C4-2B (cell line): ENCODE measurements at regions not wholly inside any gene's neighbourhood (a gene's known extent, or its start where the extent isn't known, plus 50 kb on each side); places are given as distances from the start of the nearest gene placed in this dataset.

Source experiments
- H3K27ac ChIP-seq: fragments of 450-650 bp; 2 replicates; pipeline ENCODE4 v1.5.1; 2017
- ZFX ChIP-seq: fragments of 450-650 bp; IDR thresholded peaks from 2 replicates; pipeline ENCODE4 v1.6.1; 2017
- TF ChIP-seq, protein P1 (sequence below): fragments of 450-650 bp; conservative IDR thresholded peaks from 2 replicates; pipeline ENCODE4 v1.5.1; 2017; ENCODE audit warnings: mild to moderate bottlenecking

DNA sequence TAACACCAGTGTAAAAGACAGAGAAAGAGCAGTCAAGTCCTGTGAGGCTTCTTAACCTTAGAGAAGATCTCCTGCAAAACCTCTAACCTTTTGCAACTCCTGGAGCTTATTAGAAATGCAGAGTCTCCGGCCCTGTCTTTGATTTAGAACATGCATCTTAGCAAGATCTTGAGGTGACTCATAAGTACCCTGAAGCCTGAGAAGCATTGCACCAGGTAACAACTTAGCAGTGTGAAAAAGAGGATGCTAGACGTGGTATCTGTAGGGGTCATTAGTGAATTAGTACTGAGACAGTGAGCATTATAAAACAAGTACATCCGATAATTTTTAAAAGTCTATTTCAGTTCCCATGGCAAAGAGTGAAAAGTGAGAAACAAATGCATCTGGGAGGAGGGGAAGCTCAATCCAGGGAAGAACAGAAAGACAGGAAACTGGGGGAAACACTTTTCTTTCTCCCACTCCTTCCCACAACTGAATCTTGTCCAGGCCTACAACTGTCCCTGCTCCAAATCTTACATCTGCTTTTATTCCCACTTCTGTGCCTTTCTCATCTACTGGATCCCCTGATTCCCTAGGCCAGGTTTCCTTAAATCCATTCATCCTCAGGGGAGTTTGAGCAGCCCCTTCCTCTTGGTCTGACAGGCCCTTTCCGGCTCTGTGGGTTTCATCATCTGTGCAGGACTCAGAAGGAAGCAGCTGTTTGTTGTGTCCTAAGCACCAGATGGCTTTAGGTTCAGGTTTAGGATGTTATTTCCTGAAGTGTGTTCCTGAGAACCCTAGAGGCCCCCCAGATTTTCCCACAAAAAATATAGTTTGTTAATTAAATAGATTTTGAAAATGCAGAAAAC is 128.1 kb upstream of the IL12A start:
- H3K27ac ChIP-seq, result no peak overlapping the region
- TF ChIP-seq, protein P1, sequence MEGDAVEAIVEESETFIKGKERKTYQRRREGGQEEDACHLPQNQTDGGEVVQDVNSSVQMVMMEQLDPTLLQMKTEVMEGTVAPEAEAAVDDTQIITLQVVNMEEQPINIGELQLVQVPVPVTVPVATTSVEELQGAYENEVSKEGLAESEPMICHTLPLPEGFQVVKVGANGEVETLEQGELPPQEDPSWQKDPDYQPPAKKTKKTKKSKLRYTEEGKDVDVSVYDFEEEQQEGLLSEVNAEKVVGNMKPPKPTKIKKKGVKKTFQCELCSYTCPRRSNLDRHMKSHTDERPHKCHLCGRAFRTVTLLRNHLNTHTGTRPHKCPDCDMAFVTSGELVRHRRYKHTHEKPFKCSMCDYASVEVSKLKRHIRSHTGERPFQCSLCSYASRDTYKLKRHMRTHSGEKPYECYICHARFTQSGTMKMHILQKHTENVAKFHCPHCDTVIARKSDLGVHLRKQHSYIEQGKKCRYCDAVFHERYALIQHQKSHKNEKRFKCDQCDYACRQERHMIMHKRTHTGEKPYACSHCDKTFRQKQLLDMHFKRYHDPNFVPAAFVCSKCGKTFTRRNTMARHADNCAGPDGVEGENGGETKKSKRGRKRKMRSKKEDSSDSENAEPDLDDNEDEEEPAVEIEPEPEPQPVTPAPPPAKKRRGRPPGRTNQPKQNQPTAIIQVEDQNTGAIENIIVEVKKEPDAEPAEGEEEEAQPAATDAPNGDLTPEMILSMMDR, result no peak
- TF ChIP-seq ZFX, result no peak

DNA sequence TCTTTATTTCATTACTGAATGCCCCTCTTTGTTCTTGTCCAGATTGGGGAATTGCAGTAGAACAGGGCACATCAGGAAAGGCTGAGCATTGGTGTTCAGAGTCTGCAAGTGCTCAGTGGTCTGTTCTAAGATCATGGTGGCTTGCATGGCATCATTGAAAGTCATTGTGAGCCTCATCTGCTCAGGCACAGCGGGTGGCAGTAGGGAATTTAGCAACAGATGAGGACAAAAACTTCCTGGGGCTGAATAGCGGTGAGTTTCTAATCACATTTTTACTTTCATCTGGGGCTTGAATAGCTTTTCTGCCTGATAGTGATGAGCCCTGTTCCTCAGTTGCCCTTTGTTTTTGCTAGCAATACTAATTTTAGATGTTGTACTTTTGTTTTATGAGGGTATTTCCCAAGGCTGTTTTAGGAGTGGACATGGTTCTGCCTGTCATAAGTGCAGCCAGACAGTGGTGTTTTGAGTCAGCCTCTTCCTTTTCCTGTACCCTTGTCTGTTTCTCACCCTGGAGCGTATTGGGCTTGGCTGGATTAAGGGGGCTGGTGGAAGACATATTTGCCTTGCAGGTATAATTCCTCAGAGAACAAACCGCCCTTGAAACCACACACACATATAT is 127.2 kb upstream of the IL12A start:
- no peak overlapping the region for H3K27ac ChIP-seq
- TF ChIP-seq ZFX, result no peak
- TF ChIP-seq, protein P1, result no peak

DNA sequence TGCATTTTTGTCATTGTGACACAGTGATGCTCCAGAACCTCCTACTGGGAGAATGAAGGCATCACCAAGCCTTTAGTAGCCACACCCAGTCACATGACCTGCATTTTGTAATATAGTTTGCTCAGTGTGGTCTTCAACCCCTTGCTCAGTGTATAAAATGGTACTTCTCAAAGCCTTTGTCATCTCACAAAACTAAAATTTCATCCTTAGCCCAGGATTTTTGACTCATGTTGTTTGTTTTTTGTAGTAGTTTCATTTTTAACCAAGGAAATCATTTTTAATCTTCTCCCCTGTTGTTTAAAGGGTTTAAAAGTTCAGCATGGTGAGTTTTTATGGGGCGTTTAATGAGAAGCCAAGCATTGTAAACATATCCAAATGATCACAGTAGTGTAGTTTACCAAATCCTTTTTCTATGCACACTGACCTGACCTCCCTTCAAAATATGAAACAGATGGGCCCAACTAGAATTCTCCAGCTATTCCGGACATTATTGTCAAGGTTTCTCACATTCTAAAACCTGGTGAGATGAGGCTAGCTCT is 123.5 kb upstream of the IL12A start:
- no peak for TF ChIP-seq ZFX
- TF ChIP-seq, protein P1, result no peak
- H3K27ac ChIP-seq, result no peak overlapping the region

DNA sequence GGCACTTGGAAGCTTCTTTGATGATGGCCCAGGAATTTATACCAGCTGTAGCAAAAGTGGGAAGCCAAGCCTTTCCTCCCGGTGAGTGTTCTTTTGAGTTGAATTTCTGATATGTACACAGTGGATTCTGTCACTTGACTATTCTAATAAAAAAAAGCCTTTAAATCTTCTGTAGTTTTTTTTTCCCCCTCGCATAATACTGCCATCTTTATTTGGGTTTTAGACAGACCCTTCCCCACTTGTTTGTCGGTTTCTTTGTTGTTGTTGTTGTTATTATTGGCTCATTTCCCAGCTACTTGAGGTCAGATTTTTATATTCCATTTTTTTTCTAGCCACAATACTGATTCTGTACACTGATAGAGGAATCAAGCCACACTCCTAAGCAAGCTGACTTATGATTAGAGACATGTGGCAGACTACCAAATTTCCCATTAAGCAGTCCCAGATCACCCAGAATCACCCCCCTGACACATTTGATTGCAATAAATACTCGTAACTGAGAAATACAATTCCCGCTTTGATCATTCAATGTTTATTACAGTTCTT is 122.4 kb upstream of the IL12A start:
- TF ChIP-seq ZFX, result no peak
- TF ChIP-seq, protein P1, result no peak
- H3K27ac ChIP-seq, result no peak overlapping the region

DNA sequence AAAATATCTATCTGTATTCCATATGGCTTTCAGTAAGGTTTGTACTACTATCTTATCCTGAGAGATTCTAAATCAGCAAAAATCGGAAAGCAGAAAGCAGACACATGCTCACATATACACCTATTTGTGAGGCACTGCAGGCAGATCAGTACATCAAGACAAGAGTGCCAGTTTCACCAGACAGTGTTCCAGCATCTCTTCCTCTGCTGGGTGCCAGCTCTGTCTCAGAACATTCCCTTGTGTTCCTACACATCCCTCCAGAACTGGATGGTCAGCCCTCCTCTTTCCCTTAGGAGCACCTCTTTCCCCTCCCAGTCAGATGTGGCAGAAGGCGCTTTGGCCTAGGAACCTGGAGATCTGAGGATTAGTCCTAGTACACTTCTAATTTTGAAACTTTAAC is 121.3 kb upstream of the IL12A start:
- TF ChIP-seq, protein P1, result no peak
- TF ChIP-seq ZFX, result no peak
- H3K27ac ChIP-seq, result no peak overlapping the region

DNA sequence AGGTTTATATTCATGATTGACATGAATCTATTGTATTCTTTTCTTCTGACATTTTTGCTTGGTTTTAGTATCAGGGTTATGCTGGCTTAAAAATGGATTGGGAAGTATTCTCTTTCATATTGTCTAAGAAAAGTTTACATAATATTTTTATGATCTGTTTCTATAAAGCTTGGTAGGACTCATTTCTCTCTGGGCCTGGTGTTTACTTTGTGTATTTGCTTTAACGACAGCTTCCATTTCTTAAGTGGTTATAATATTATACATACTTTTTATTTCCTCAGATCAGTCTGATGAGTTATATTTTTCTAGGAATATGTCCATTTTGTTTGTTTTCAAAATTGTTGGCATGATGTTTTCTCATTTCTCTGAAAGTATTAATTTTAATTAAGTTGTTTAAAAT is 117.9 kb upstream of the IL12A start:
- TF ChIP-seq, protein P1, result no peak
- no peak for TF ChIP-seq ZFX
- H3K27ac ChIP-seq, result no peak overlapping the region
